Choroid plexus epithelial cell (primary cell): ENCODE measurements at regions not wholly inside any gene's neighbourhood (a gene's known extent, or its start where the extent isn't known, plus 50 kb on each side); places are given as distances from the start of the nearest gene placed in this dataset.

Source experiments
- DNase-seq: peaks from one replicate; pipeline ENCODE4 v3.0.0-alpha.2; 2010; ENCODE audit warnings: low read depth
- H3K4me3 ChIP-seq: 2 replicates; pipeline ENCODE4 v1.5.1; 2011; ENCODE audit warnings: low read depth, mild to moderate bottlenecking, control low read depth, low read length, moderate library complexity
- CTCF ChIP-seq: conservative IDR thresholded peaks from 2 replicates; pipeline ENCODE4 v1.5.1; 2011; ENCODE audit warnings: low read depth, mild to moderate bottlenecking, control low read depth, inconsistent platforms, low read length, moderate library complexity

- H3K4me3 ChIP-seq = no peak overlapping the region
- no peak for DNase-seq
- no peak for TF ChIP-seq CTCF
These were observed 67.3 kb upstream of the TPK1 start for GRCh38 chr7:144903201-144903600.

- no peak for DNase-seq
- H3K4me3 ChIP-seq = no peak overlapping the region
- no peak for TF ChIP-seq CTCF
These were observed 56.9 kb upstream of the TPK1 start for GRCh38 chr7:144892761-144893160.
